HepG2 (cell line): ENCODE measurements at regions not wholly inside any gene's neighbourhood (a gene's known extent, or its start where the extent isn't known, plus 50 kb on each side); places are given as distances from the start of the nearest gene placed in this dataset.

Experiments used
- ATAC-seq: fragments of 200-7000 bp; cut with Tn5 transposase; 3 replicates; pipeline ENCODE4 v1.9.1; 2020; ENCODE audit warnings: mild to moderate bottlenecking, moderate library complexity
- BruUV-seq: library from RNA; stranded (reverse); fragments of 400-500 nt; replicated peaks from 2 replicates; lab custom pipeline; 2021; lab: Mats Ljungman, UMichigan
- CTCF ChIA-PET: fragments of 300-600 bp; formaldehyde crosslinking; extraction: SDS; loops from one replicate; lab custom pipeline; 2021; ENCODE audit warnings: low total read pairs, inconsistent platforms, low intra/inter-chr PET ratio; lab: Yijun Ruan, JAX
- POLR2A ChIA-PET: fragments of 350-600 bp; sonication (Branson Sonifier 250); formaldehyde crosslinking; loops from one replicate; lab custom pipeline; 2020; ENCODE audit warnings: antibody characterized with exemption, inconsistent platforms; lab: Yijun Ruan, JAX
- DNase-seq: peaks from one replicate; pipeline ENCODE4 v3.0.0-alpha.2; 2015; ENCODE audit warnings: low spot score
- FAIRE-seq: peaks from 3 replicates; lab custom pipeline; 2011; peaks lifted over from hg19 to GRCh38; lab: Jason Lieb, UNC
- H2AFZ ChIP-seq: one replicate; pipeline ENCODE4 v1.6.1; 2011; ENCODE audit warnings: low read length, inconsistent platforms
- H3K27ac ChIP-seq: fragments of 300-600 bp; 3 replicates; pipeline ENCODE4 v1.8.0; 2011; ENCODE audit warnings: mixed run types, mild to moderate bottlenecking, mixed read lengths, low read length, inconsistent platforms; ENCODE audit not compliant: insufficient read depth; ENCODE audit errors: extremely low read length
- H3K27me3 ChIP-seq, 2 experiments: fragments of 200-600 bp in 1 of 2; 2 replicates in 1 of 2; 3 replicates in 1 of 2; pipeline versions ENCODE4 v1.6.0 to v1.8.0; 2011; ENCODE audit warnings: low read length in 2 of 2, mild to moderate bottlenecking in 2 of 2, moderate library complexity in 2 of 2, inconsistent platforms in 1 of 2; ENCODE audit not compliant: insufficient read depth in 2 of 2, control insufficient read depth in 1 of 2
- H3K36me3 ChIP-seq, 2 experiments: fragments of 200-600 bp in 1 of 2; replicated peaks in 1 of 2; 2 replicates in 1 of 2; 3 replicates in 1 of 2; pipeline versions ENCODE4 v1.5.1 to v1.8.0; 2011; ENCODE audit warnings: low read length in 2 of 2, inconsistent platforms in 1 of 2; ENCODE audit not compliant: insufficient read depth in 2 of 2, control insufficient read depth in 1 of 2
- H3K4me1 ChIP-seq: 2 replicates; pipeline ENCODE4 v1.5.1; 2012; ENCODE audit warnings: low read length, inconsistent platforms; ENCODE audit not compliant: insufficient read depth
- H3K4me2 ChIP-seq: 2 replicates; pipeline ENCODE4 v1.6.0; 2011; ENCODE audit warnings: low read depth, low read length, inconsistent platforms
- H3K4me3 ChIP-seq, 3 experiments: fragments of 200-600 bp in 1 of 3; sonication (generic), shearing (Covaris generic) in 1 of 3; replicated peaks in 1 of 3; 2 replicates each; pipeline ENCODE4 v1.5.1; 2011 to 2016; ENCODE audit warnings: low read length in 3 of 3, inconsistent platforms in 2 of 3, low read depth in 2 of 3, mild to moderate bottlenecking in 2 of 3, control low read depth in 1 of 3, mixed read lengths in 1 of 3; ENCODE audit not compliant: insufficient read depth in 1 of 3
- H3K79me2 ChIP-seq: one replicate; pipeline ENCODE4 v1.6.1; 2011; ENCODE audit warnings: low read length, inconsistent platforms; ENCODE audit not compliant: insufficient read depth
- H3K9ac ChIP-seq: 2 replicates; pipeline ENCODE4 v1.6.0; 2011; ENCODE audit warnings: mild to moderate bottlenecking, low read depth, low read length, inconsistent platforms; ENCODE audit not compliant: insufficient read depth
- H3K9me3 ChIP-seq: 2 replicates; pipeline ENCODE4 v1.5.1; 2012; ENCODE audit warnings: mild to moderate bottlenecking, low read length
- H4K20me1 ChIP-seq: 2 replicates; pipeline ENCODE4 v1.6.0; 2011; ENCODE audit warnings: inconsistent platforms, mild to moderate bottlenecking, low read length, moderate library complexity; ENCODE audit not compliant: insufficient read depth
- BATF2 ChIP-seq: sonication (generic); formaldehyde crosslinking; IDR thresholded peaks from 2 replicates; pipeline ENCODE4 v1.8.0; 2022; ENCODE audit warnings: mild to moderate bottlenecking, missing genetic modification reagents, moderate library complexity
- CBX2 ChIP-seq, 2 experiments: fragments of 200-600 bp in 1 of 2; sonication (generic); formaldehyde crosslinking in 1 of 2; IDR thresholded peaks; 2 replicates each; pipeline versions ENCODE4 v1.7.0 to v1.8.1; 2018 to 2022; ENCODE audit warnings: low read depth in 2 of 2, low read length in 1 of 2, mild to moderate bottlenecking in 1 of 2, missing genetic modification reagents in 1 of 2
- CC2D1A ChIP-seq: sonication (generic); formaldehyde crosslinking; IDR thresholded peaks from 2 replicates; pipeline ENCODE4 v1.8.1; 2023; ENCODE audit warnings: mild to moderate bottlenecking, missing genetic modification reagents
- CREB1 ChIP-seq, 2 experiments: fragments of 450-650 bp in 1 of 2; IDR thresholded peaks; 2 replicates each; pipeline ENCODE4 v1.6.1; 2016 to 2017; ENCODE audit warnings: control low read depth in 1 of 2, mild to moderate bottlenecking in 1 of 2, missing compliant biosample characterization in 1 of 2, missing genetic modification characterization in 1 of 2
- CREB3 ChIP-seq: sonication (generic); formaldehyde crosslinking; IDR thresholded peaks from 2 replicates; pipeline ENCODE4 v1.5.0; 2020; ENCODE audit warnings: missing genetic modification reagents
- DNMT1 ChIP-seq: sonication (generic); formaldehyde crosslinking; IDR thresholded peaks from 2 replicates; pipeline ENCODE4 v1.5.1; 2020; ENCODE audit warnings: mild to moderate bottlenecking, missing genetic modification reagents
- ELF3 ChIP-seq: IDR thresholded peaks from 2 replicates; pipeline ENCODE4 v1.6.1; 2016; ENCODE audit warnings: missing genetic modification reagents, missing compliant biosample characterization
- ELF4 ChIP-seq: sonication (generic); formaldehyde crosslinking; IDR thresholded peaks from 2 replicates; pipeline ENCODE4 v1.5.0; 2020; ENCODE audit warnings: missing genetic modification reagents, mild to moderate bottlenecking, moderate library complexity, borderline replicate concordance
- NCOA2 ChIP-seq: sonication (generic); formaldehyde crosslinking; IDR thresholded peaks from 2 replicates; pipeline ENCODE4 v1.8.0; 2022; ENCODE audit warnings: inconsistent platforms
- NR2C2 ChIP-seq: sonication (generic); formaldehyde crosslinking; IDR thresholded peaks from 2 replicates; pipeline ENCODE4 v1.4.0; 2020; ENCODE audit warnings: missing genetic modification reagents, mild to moderate bottlenecking, moderate library complexity, borderline replicate concordance
- PAXIP1 ChIP-seq: sonication (generic); formaldehyde crosslinking; conservative IDR thresholded peaks from 2 replicates; pipeline ENCODE4 v1.4.0; 2020; ENCODE audit warnings: mild to moderate bottlenecking, missing genetic modification reagents, moderate library complexity
- RBAK ChIP-seq: sonication (generic); formaldehyde crosslinking; IDR thresholded peaks from 2 replicates; pipeline ENCODE4 v1.5.1; 2020; ENCODE audit warnings: mild to moderate bottlenecking, missing genetic modification reagents
- SALL1 ChIP-seq: sonication (generic); formaldehyde crosslinking; IDR thresholded peaks from 2 replicates; pipeline ENCODE4 v1.8.0; 2022; ENCODE audit warnings: mild to moderate bottlenecking, missing genetic modification reagents
- SNAI1 ChIP-seq: sonication (generic); formaldehyde crosslinking; IDR thresholded peaks from 2 replicates; pipeline ENCODE4 v1.5.0; 2020; ENCODE audit warnings: mild to moderate bottlenecking, missing genetic modification reagents, borderline replicate concordance
- SOX5 ChIP-seq: IDR thresholded peaks from 2 replicates; pipeline ENCODE4 v1.6.1; 2016; ENCODE audit warnings: borderline replicate concordance
- ZFP62 ChIP-seq: sonication (generic); formaldehyde crosslinking; IDR thresholded peaks from 2 replicates; pipeline ENCODE4 v1.4.0; 2020; ENCODE audit warnings: missing genetic modification reagents
- ZNF143 ChIP-seq: sonication (generic); formaldehyde crosslinking; IDR thresholded peaks from 2 replicates; pipeline ENCODE4 v1.4.0; 2020; ENCODE audit warnings: missing genetic modification reagents
- ZNF547 ChIP-seq: sonication (generic); formaldehyde crosslinking; IDR thresholded peaks from 2 replicates; pipeline ENCODE4 v1.5.1; 2020; ENCODE audit warnings: mild to moderate bottlenecking, missing genetic modification reagents
- ZSCAN25 ChIP-seq: sonication (generic); formaldehyde crosslinking; IDR thresholded peaks from 2 replicates; pipeline ENCODE4 v1.8.0; 2022; ENCODE audit warnings: mild to moderate bottlenecking, missing genetic modification reagents
- WGBS: methylation state at CpG from one replicate; pipeline ENCODE4 v1.1.6; 2017; ENCODE audit warnings: low lambda C conversion rate; 5-methylcytosine and 5-hydroxymethylcytosine counted together
- in situ Hi-C: cut with HindIII; loops from 2 replicates; pipeline ENCODE4 v1.10.0; 2017; ENCODE audit warnings: low pct_unique_long_range_greater_than_20kb; ENCODE audit not compliant: extremely low pct_ligation_motif_present
- intact Hi-C: fragments of 100-400 bp; cut with micrococcal nuclease; formaldehyde crosslinking; loops from one replicate; pipeline ENCODE4 v1.10.0; 2022; ENCODE audit not compliant: unreplicated experiment

- TF ChIP-seq SALL1 (CRISPR knock-in tag) = peak; percentile 64; the same call in 1 of the 2 replicates
These were observed 72.6 kb upstream of the DUSP22 start (continued) for GRCh38 chr6:219641-220198.

- in situ Hi-C loops = no loop called here
- POLR2A ChIA-PET = interaction anchor here (1.1 to 1.9 kb wide), 5 partner anchors 29 to 202 kb away, joined by 4 to 6 read pairs (median 5); partner anchors contain the start of gene DUSP22
- Histone ChIP-seq H3K27ac (peak overlapping the region; percentile 99), H3K36me3 (no peaks in the 10 kb centered on the region), H3K4me1 (peaks cover 49% of the 10 kb centered on the region), H3K4me3 (peak overlapping the region in 2 of 3 experiments; percentile 45 to 59; a peak in 4 of 6 replicates), H3K79me2 (no peaks in the 10 kb centered on the region), H3K9me3 (no peaks in the 10 kb centered on the region), H3K4me2 (peak overlapping the region; percentile 87), H2AFZ (peak overlapping the region; percentile 66), H3K27me3 (no peaks in the 10 kb centered on the region), H4K20me1 (no peaks in the 10 kb centered on the region), H3K9ac (peak overlapping the region; percentile 79)
- DNase-seq = peak; percentile 88
- CTCF ChIA-PET = no interaction called here
- peak; percentile 85 for FAIRE-seq
- WGBS = 2% methylated on average over 4 of the region's 4 CpGs
- intact Hi-C loops = loop anchor here (2.0 kb wide), 1 partner anchor 70 kb away; no protein-coding TSS in a partner anchor
- BruUV-seq = no TSS peak
- peak; percentile 76 for ATAC-seq
- no peak for TF ChIP-seq ZNF143
- peak; percentile 77 for TF ChIP-seq PAXIP1
- 0 out of 2 replicates have a peak, but pooled peaks have one; percentile 3 for TF ChIP-seq ELF3
- TF ChIP-seq ELF4 = no peak
- TF ChIP-seq SOX5 (CRISPR knock-in tag) = peak; percentile 58; the same call in 1 of the 2 replicates
- no peak for TF ChIP-seq DNMT1 (CRISPR knock-in tag)
- TF ChIP-seq CREB3 (CRISPR knock-in tag) = no peak
- no peak for TF ChIP-seq NR2C2 (CRISPR knock-in tag)
- TF ChIP-seq CREB1 (IDR thresholded peaks at IDR 0.05) = no peak
- TF ChIP-seq CREB1 (CRISPR knock-in tag; IDR thresholded peaks at IDR 0.05) = 0 out of 2 replicates have a peak, but pooled peaks have one; percentile 34
- TF ChIP-seq ZSCAN25 (CRISPR knock-in tag) = no peak
- TF ChIP-seq RBAK (CRISPR knock-in tag) = no peak
- no peak for TF ChIP-seq CC2D1A (CRISPR knock-in tag)
- no peak for TF ChIP-seq ZFP62 (CRISPR knock-in tag)
- TF ChIP-seq SNAI1 = no peak
- TF ChIP-seq CBX2 (IDR thresholded peaks at IDR 0.05; ENCODE audit: low read depth, low read length) = no peak
- TF ChIP-seq CBX2 (CRISPR knock-in tag; IDR thresholded peaks at IDR 0.05; ENCODE audit: low read depth) = no peak
- TF ChIP-seq NCOA2 (CRISPR knock-in tag) = peak; percentile 77
- TF ChIP-seq BATF2 (CRISPR knock-in tag) = no peak
- TF ChIP-seq ZNF547 (CRISPR knock-in tag) = no peak
These were observed 72.0 kb upstream of the DUSP22 start for GRCh38 chr6:220312-220711.
